Activated naive CD4-positive, alpha-beta T cell treated with anti-CD3 and anti-CD28 coated beads, Interleukin-2, amount 50 U/mL, for 72 hours (primary cell): ENCODE measurements at regions not wholly inside any gene's neighbourhood (a gene's known extent, or its start where the extent isn't known, plus 50 kb on each side); places are given as distances from the start of the nearest gene placed in this dataset.
"Not testable (repeated sequence)": the region's sequence is repeated elsewhere in the genome, so short reads cannot be mapped to it uniquely, and the experiment has no call there.

Experiments used
- ATAC-seq, 2 donors: fragments of 150-1000 bp; cut with Tn5 transposase; 2 replicates each; pipeline ENCODE4 v1.10.0; 2021; ENCODE audit warnings: mild to moderate bottlenecking in 2 of 2, moderate library complexity in 2 of 2
- DNase-seq, 2 donors: peaks; one replicate each; pipeline ENCODE4 v3.0.0; 2021 to 2022; ENCODE audit warnings: low spot score in 2 of 2
- H3K27ac Mint-ChIP-seq, 2 donors: one replicate each; pipeline ENCODE4 v1.8.0; 2022; ENCODE audit warnings: mild to moderate bottlenecking in 2 of 2, mixed read lengths in 2 of 2
- H3K36me3 Mint-ChIP-seq, 2 donors: one replicate each; pipeline ENCODE4 v1.8.0; 2022; ENCODE audit warnings: mixed read lengths in 2 of 2
- H3K9me3 Mint-ChIP-seq, 2 donors: one replicate each; pipeline ENCODE4 v1.8.0; 2022; ENCODE audit warnings: mixed read lengths in 2 of 2

DNA sequence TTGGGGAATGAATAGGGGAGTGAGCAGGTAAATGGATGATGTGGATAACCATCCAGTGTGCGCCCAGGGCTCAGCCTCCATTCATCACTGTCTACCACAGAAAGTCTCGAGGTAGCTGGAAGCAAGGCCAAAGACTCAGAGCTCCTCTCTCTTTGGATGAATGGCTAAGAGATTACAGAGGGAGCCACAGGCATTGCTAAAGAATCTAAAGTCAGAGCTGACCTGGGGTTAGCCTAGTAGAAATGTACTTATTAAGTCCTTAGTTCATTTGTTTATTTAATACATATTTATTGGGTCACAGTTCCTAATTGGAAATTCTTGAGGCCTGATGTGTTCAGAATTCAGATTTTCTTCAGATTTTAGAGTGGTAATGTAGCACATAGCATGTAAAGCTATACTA lies 88.7 kb upstream of the HPF1 start:
- H3K9me3 Mint-ChIP-seq: no peaks in the 10 kb centered on the region
- no peak for DNase-seq
- no peak overlapping the region for H3K27ac Mint-ChIP-seq
- no peak for ATAC-seq
- no peaks in the 10 kb centered on the region for H3K36me3 Mint-ChIP-seq

DNA sequence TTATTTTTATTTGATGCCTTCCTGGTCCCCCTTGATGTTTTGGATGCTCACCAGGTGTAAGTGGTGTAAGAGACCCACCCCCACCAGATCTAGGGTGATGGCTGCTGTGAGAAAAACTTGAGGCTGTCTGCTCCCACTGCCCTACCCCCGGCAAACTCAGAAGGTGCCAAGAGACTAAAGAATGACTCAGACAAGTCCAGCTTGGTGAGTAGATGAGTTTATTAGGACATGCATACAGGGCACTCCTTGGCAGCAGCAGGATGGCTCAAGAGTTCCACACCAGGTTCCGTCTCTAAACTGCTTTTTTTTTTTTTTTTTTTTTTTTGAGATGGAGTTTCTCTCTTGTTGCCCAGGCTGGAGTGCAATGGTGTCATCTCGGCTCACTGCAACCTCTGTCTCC lies 84.0 kb upstream of the HPF1 start:
- ATAC-seq (no peak), DNase-seq (no peak)
- H3K27ac Mint-ChIP-seq: no peak overlapping the region
- peaks cover 3 to 5% of the 10 kb centered on the region in 2 donors for H3K9me3 Mint-ChIP-seq
- no peaks in the 10 kb centered on the region for H3K36me3 Mint-ChIP-seq

DNA sequence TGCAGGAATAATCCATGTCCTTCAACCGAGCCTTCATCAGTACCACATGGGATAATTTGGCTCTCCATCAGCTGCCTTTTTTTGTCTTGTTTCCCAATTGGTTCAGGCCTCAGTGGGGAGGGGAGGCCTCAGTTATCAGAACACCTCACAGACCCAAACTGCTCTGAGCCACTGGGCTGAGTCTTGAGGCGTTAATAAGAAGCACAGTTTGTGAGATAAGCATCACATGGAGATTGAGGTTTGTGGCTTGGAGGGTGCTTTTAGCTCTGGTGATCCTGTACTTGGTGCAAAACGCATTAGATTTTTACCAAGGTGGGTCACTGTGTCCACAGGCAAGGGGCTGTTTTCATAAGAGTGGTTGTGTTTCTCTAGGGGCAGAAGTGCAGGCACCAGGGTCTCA lies 82.8 kb upstream of the HPF1 start:
- Mint-ChIP-seq H3K9me3 (peaks cover 3 to 5% of the 10 kb centered on the region in 2 donors), H3K36me3 (no peaks in the 10 kb centered on the region), H3K27ac (no peak overlapping the region)
- no peak for ATAC-seq
- DNase-seq: no peak

DNA sequence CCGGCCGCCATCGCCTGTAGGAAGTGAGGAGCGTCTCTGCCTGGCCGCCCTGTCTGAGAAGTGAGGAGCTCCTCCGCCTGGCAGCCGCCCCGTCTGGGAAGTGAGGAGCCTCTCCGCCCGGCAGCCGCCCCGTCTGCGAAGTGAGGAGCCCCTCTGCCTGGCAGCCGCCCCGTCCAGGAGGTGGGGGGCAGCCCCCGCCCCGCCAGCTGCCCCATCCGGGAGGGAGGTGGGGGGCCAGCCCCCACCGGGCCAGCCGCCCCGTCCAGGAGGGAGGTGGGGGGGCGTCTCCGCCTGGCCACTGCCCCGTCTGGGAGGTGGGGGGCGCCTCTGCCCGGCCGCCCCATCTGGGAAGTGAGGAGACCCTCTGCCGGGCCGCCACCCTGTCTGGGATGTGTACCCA lies 70.6 kb upstream of the HPF1 start:
- not testable (repeated sequence) for H3K9me3 Mint-ChIP-seq, H3K27ac Mint-ChIP-seq, H3K36me3 Mint-ChIP-seq, DNase-seq, ATAC-seq

DNA sequence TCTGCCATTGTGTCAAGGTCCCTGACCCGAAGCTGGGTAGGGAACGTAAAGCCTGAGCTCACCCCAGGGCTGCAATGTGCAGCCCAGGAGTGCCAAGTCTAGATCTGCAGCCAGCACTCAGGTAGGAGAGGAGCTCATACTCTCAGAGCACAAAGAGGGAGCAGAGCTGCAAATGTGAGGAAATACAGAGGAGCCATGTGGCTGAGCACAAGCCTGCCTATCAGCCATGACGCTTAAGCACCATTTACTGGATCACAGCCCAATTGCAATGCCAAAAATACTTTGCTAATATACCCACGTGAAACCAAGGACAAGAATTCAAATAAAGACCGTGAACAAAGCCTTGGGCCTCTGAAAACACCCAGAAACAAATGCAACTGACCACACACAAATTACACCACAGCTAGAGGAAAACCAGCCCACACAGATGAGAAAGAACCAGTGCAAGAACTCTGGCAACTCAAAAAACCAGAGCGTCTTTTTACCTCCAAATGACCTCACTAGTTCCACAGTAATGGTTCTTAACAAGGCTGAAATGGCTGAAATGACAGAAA lies 69.0 kb upstream of the HPF1 start:
- Mint-ChIP-seq H3K9me3 (peaks cover 0 to 6% of the 10 kb centered on the region in 2 donors), H3K27ac (no peak overlapping the region), H3K36me3 (peaks cover 0 to 8% of the 10 kb centered on the region in 2 donors)
- ATAC-seq: no peak
- no peak for DNase-seq

DNA sequence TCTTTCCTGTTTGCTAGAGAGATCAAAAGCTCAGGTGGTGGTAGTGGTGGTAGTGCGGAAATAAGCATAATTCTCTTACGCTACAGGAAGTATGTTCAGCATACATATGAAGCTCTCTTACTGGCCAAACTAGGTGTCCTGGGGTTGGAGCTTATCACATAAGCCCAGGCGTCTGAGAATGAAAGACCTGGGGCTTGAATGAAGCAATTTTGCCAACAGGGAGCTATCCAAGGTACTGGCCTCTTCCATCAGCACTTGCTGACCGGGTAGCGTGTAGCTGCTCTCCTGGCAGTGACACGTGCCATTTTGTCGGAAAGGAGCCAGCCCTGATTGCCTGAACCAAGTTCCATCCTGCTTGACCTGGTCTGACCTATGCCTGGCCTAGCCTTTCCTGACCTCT lies 65.9 kb upstream of the HPF1 start:
- DNase-seq (peak in 1 of 2 donors; percentile 3), ATAC-seq (no peak)
- H3K27ac Mint-ChIP-seq: no peak overlapping the region
- H3K9me3 Mint-ChIP-seq: peaks cover 0 to 6% of the 10 kb centered on the region in 2 donors
- H3K36me3 Mint-ChIP-seq: peaks cover 0 to 8% of the 10 kb centered on the region in 2 donors

DNA sequence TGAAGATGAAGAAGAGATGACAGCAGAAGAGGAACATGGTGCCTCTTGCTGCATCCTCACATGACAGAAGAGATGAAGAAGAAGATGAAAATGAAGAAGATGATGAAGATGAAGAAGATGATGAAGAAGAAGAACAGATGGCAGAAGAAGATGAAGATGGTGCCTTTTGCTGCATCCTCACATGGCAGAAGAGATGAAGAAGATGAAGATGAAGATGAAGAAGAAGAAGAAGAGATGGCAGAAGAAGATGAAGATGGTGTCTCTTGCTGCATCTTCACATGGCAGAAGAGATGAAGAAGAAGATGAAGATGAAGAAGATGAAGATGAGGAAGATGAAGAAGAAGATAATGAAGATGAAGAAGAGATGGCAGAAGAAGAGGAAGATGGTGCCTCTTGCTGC lies 63.7 kb upstream of the HPF1 start:
- Mint-ChIP-seq H3K27ac (no peak overlapping the region), H3K9me3 (no peaks in the 10 kb centered on the region), H3K36me3 (no peaks in the 10 kb centered on the region)
- no peak for ATAC-seq
- DNase-seq: no peak

DNA sequence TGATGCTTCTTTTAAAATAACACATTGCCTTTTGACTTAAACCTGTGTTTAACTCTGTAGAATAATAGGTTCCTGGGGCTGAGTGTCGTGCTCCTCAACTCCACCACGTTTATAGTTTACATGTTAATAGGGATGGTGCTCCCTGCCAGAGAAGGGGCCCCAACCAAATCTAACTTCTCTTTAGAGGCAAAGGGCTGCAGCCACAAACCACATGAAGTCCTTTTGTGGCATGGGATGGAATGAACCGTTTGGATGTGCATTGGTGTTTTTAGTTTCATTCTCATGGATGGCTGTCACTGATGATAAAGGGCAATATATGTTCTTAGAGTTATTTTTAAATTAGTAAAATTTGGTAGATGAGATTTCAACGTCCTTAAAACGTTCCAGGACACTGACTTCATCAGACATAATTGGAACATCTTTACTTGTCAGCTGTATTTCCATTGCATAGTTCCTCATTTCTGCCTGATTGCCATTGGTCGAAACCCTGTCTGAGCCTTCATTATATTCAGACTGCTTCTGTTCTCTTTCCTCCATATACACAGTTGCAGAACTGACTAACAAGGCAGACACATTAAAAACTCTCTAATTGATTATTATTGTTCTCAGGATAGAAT lies 60.4 kb upstream of the HPF1 start:
- Mint-ChIP-seq H3K36me3 (no peaks in the 10 kb centered on the region), H3K27ac (no peak overlapping the region), H3K9me3 (no peaks in the 10 kb centered on the region)
- DNase-seq: no peak
- no peak for ATAC-seq

DNA sequence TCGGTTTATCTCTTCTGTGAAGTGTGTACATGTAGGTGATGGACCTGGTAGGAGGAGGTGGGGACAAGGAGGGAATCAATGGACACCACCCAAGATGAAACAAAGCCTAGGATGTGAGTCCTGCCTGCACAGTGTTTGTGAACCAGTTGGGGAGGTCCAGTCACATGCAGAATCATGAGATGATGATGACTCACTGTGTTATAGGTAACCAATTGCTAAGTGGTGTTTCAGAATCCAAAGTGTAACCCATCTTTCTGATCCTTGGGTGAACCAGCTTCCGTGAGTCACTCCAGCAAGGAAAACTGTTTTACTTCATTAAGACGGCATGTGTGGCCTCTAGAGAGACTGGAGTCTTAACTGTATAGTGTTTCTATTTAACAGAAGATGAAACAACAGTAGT lies 57.9 kb upstream of the HPF1 start:
- Mint-ChIP-seq H3K9me3 (no peaks in the 10 kb centered on the region), H3K36me3 (no peaks in the 10 kb centered on the region), H3K27ac (no peak overlapping the region)
- peak in 1 of 2 donors; percentile 46 for ATAC-seq
- DNase-seq: no peak

DNA sequence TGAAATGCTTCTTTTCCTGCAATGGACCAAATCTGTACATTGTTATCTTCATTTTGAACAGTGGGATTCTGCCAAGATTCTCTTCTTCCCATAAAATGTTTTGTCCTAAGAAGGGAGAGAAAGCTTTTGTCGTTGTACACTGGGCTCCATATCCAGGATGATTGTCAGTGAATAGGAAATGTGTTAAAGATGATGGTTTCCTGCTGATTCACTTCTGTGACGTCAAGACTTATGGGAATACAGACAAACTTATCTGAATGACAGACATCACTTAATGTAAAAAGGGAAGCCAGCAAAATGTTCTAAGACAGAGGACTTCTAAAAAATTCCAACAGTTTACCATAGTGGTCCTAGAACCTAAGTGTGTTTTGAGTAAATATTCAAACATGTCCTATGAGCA lies 53.7 kb upstream of the HPF1 start:
- DNase-seq (no peak), ATAC-seq (no peak)
- H3K36me3 Mint-ChIP-seq: no peaks in the 10 kb centered on the region
- H3K9me3 Mint-ChIP-seq: no peaks in the 10 kb centered on the region
- H3K27ac Mint-ChIP-seq: no peak overlapping the region

DNA sequence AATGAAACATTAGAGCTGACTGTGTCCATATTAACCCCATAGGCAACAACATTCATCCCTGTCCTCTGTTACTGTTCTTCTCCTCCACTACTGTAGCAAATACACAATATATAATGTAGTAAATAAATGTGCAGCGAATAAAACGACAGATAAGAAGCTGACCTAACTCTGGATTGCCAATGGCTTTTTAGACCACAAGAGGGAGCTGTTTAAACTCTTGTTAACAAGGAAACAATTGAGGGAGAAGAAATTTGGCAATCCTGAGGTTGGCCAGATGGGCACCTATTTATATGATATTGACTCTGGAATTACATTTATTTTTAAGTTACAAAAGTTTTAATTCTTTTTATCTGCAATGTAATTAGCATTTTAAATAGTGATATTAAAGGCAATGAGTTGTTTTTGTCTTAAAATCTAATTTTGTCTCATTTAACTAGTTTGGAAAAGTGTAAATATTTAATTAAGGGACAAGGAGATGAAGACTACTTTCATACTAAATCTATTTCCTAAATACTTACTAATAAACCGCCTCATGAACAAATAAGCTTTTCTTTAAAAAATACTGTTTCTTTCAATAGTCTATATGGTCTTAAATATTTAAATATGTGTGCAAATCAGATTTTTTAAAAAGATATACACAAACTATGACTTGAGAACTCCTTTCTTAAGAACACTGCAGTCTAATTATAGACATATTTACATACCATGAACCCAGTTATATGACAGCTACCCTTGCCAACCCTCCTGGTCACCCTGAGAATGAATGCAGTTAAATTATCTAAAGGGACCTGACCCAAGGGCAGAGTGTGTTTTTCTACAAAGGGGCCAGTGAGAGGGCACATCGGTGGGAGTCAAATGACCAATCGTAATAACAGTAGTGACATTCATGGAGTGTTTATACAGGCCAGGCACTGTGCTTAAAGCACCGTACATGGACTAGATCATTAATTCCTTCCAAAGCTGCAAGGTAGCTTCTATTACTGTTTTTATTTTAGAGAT lies 52.9 kb upstream of the HPF1 start:
- no peak overlapping the region for H3K27ac Mint-ChIP-seq
- DNase-seq: peak in 1 of 2 donors; percentile 34
- H3K9me3 Mint-ChIP-seq: no peaks in the 10 kb centered on the region
- peak in 1 of 2 donors; percentile 33 for ATAC-seq
- H3K36me3 Mint-ChIP-seq: no peaks in the 10 kb centered on the region

DNA sequence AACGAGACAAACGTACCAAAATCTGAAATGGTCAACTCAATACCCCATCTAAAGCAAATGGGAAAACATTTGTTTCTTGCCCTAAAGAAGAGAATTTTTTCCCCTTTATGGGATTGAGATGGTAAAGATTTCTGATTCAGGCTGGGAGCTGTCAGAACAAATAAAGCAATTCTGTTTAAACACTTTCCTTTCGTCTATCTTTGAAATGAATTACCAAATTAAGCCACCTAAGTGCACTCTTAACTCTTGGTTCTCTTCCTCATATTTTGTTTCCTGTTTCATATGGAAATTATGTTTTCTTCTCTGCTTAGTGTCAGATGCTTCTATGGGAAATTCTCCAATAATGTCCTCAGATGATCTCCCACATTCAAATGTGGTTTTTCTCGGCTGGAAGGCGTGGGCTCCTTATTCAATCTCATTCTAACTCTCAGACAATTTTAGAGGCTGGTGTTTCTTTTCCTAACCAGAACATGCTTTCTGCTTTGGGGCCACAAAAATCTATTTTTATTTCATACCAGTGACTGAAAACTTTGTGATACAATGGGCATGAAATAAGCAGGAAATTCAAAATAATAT lies 50.3 kb upstream of the HPF1 start:
- no peaks in the 10 kb centered on the region for H3K9me3 Mint-ChIP-seq
- H3K27ac Mint-ChIP-seq: no peak overlapping the region
- no peak for ATAC-seq

More for the DNA sequence above, 50.3 kb upstream of the HPF1 start:
- no peaks in the 10 kb centered on the region for H3K36me3 Mint-ChIP-seq
- DNase-seq: no peak
